ENCODE measurements at regions not wholly inside any gene's neighbourhood (a gene's known extent, or its start where the extent isn't known, plus 50 kb on each side); places are given as distances from the start of the nearest gene placed in this dataset.
A peak's percentile ranks its signal among the peaks of the same experiment; 100 is the strongest.

GRCh38 chr16:86410529-86410928, 99.8 kb upstream of the FOXF1 start:
- DNase-seq (ENCODE audit: low spot score): no peak

GRCh38 chr16:86411897-86412296, 98.4 kb upstream of the FOXF1 start:
- no peak for DNase-seq (ENCODE audit: low spot score)

- no peak for DNase-seq (ENCODE audit: low spot score)
Measured at GRCh38 chr16:86414991-86415740, 95.2 kb upstream of the FOXF1 start.

- no peak for DNase-seq (ENCODE audit: low spot score)
Measured at GRCh38 chr16:86418981-86419380, 91.3 kb upstream of the FOXF1 start.

DNA sequence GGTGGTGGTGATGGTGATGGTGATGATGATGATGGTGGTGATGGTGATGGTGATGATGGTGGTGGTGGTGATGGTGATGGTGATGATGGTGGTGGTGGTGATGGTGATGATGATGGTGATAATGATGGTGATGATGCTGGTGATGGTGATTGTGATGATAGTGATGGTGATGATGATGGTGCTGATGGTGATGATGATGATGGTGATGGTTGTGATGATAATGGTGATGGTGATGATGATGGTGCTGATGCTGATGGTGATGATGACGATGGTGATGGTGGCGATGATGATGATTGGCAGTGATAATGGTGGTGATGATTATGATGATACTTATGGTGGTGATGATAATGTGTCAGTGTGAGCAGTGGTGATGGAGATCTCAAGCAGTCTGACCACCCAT, 90.8 kb upstream of the FOXF1 start:
- no peak for DNase-seq (ENCODE audit: low spot score)

DNA sequence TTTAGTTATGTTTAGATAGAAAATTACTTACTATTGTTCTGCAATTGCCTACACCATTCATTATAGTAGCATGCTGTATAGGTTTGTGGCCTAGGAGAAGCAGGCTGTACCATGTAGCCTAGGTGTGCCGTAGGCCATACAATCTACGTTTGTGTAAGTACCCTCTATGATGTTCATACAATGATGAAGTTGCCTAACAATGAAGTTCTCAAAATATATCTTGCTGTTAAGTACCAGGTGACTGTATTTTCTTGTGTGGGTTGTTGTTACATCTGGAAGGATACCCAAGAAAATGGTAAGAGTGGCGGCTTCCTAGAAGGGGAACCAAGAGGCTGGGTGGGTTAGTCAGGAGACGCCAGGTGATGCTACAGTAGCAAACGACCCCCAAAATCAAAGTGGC, 88.3 kb upstream of the FOXF1 start:
- no peak for DNase-seq (ENCODE audit: low spot score)

DNA sequence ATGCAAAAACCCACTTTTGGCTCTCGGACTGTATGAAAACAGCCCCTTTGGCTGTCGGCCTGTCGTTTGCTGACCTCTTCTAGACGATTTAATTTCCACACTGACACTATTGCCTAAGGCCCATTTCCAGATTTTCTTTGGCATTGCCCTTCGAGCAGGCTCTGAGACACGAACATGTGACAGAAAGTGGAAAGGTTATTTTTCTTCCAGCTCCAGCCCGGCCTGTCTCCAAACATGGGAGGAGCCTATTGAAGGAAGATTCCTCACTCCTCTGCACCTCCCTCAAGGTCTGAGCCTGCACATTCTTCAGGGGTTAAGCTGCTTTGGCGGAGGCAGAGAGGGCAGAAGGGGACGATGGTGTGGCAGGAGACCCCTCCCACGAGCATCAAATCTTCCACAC, 85.9 kb upstream of the FOXF1 start:
- DNase-seq (ENCODE audit: low spot score): no peak

- no peak for DNase-seq (ENCODE audit: low spot score)
Measured at GRCh38 chr16:86424985-86425384, 85.3 kb upstream of the FOXF1 start.

DNA sequence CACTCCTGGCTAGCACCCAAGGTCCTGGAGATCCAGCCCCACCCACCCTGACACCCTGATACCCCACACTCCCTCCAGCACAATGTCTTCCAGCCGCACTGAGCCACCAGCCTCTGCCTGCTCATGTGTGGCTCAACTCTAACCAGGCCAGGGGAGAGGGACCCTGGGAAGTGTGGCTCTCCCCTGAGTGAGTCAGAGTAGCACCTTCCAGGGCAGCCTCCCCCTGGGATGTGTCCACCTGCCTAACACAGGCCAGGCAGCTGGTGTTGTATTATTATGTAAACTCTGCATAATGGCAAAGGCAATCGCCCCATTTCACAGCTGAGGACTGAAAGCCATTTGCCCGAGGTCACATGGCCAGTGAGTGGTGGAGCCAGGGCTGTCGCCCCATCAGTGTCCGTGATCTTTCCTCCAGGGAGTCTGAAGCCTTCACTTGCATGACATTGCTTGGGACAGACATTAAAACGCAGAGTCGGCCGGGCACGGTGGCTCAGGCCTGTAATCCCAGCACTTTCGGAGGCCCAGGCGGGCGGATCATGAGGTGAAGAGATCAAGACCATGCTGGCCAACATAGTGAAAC, 84.2 kb upstream of the FOXF1 start:
- no peak for DNase-seq (ENCODE audit: low spot score)

- DNase-seq (ENCODE audit: low spot score): no peak
Measured at GRCh38 chr16:86427433-86427851, 82.9 kb upstream of the FOXF1 start.

DNA sequence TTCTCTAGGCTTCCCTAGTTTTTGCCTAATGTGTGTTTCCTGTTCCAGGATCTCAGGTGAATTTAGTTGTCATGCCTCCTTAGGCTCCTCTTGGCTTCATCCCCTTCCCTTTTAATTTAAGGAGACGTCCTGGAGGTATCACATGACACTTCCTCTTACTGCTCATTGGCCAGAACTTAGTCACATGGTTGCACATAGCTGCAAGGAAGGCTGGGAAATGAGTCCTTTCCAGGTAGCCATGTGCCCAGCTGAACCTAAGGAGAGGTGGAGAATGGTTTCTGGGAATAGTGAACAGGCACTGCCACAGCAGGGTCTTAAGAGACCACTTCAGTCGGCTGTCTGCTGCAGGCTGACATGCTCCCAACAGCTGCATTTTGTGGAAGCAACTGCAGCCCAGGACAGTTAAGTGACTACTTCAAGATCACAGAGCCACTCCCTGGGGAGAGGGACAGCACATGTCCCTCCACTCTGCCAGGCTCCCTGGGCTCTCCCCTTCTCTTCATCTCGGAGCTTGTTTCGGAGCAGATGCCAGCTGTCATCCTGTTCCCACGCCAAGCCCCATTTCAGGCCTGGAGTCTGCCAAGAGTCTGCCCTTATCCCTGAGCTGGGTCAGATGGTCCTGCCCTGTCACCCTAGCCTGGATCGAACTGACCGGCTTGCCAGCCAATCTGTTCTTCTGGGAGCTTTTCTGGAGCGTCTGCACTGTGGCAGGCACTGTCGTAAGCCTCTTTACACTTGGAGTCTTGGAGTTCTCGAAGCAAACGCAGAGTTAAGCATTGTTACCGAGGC, 81.4 kb upstream of the FOXF1 start:
- DNase-seq (ENCODE audit: low spot score): no peak

GRCh38 chr16:86429663-86430062, 80.7 kb upstream of the FOXF1 start:
- DNase-seq (ENCODE audit: low spot score): no peak

DNA sequence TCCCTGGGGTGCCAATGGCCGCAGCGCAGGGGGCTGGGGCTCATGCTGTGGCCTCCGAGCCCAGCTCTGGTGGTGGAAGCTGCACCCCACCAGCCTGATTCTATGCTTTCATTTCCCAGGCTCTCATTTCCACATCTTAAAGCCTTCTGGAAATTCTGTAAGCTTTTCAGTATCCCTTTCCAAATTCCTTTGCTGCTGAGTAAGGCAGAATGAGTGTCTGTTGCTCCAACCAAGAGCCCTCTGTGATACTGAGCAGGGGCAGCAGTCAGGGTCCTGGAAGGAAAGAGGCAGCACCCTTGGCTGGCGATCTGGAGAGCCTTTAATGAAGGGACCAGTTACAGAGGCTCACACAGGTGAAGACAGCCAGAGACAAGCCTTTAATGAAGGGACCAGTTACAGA, 79.5 kb upstream of the FOXF1 start:
- DNase-seq (ENCODE audit: low spot score): no peak

- no peak for DNase-seq (ENCODE audit: low spot score)
Measured at GRCh38 chr16:86431540-86431939, 78.8 kb upstream of the FOXF1 start.

GRCh38 chr16:86432048-86432447, 78.3 kb upstream of the FOXF1 start:
- no peak for DNase-seq (ENCODE audit: low spot score)

DNA sequence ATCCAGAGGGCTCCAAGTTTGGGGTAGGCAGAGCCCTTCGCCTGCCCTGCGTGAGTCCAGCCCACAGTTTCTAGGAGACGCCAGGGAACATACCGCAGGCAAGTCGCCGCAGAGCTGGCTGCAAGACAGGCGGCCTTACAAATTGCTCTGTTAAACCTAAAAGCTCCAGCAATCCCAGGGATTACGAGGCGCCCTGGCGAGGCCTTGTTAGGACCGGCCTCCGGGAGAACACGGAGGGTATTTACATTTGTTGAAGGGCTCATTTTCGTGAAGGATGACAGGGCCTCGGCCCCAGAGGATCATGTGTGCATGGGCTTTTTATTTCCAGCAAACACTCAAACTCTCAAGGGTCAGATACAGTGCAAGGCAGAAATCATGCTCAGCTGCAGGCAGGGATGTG, 77.6 kb upstream of the FOXF1 start:
- DNase-seq (ENCODE audit: low spot score): no peak

GRCh38 chr16:86436466-86437185, 73.7 kb upstream of the FOXF1 start:
- no peak for DNase-seq (ENCODE audit: low spot score)

GRCh38 chr16:86437348-86437747, 73.0 kb upstream of the FOXF1 start:
- no peak for DNase-seq (ENCODE audit: low spot score)

DNA sequence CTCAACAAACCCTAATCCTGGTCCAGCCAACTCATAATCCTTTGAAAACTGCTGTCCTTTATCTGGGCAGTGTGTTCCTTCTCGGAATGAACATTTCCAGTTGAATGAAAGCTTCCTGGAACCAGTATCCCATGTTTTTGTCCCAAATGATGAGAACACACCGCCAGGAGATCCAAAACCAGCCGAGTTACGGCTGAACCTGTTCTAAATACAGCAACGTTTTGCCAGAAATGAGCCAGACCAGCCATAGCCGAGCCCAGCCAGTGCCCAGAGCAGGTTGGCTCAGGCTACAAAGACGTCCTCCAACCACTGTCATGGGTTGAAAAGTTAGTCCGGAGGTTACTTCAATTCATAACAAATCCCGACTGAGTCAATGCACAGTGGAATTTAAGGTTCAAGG, 67.6 kb upstream of the FOXF1 start:
- DNase-seq (ENCODE audit: low spot score): no peak

DNA sequence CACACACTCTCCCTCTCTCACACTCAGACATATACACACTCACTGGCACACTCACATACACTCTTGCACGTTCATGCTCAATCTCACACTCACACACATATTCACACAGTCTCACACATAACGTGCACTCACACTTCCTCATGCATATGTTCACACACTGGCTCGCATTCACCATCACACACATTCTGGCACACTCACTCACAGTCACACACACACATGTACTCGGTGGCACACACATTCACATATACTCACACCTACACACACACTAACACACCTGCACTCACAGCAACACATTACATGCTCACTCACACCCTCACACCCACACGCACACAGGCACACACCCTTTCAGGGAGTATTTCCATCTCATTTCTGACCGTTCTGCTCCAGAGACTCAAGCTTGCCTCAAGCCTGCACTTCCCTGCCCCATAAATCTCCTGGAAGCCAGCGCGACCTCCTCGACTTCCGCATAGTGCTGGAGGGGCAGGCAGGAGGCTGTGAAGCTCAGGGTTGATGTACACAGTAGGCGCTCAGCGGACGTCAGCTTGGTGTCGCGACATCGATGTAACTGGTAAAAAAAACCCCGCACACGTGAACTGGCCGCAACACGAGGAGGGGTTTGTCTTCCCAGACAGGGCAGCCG, 66.7 kb upstream of the FOXF1 start:
- no peak for DNase-seq (ENCODE audit: low spot score)

DNA sequence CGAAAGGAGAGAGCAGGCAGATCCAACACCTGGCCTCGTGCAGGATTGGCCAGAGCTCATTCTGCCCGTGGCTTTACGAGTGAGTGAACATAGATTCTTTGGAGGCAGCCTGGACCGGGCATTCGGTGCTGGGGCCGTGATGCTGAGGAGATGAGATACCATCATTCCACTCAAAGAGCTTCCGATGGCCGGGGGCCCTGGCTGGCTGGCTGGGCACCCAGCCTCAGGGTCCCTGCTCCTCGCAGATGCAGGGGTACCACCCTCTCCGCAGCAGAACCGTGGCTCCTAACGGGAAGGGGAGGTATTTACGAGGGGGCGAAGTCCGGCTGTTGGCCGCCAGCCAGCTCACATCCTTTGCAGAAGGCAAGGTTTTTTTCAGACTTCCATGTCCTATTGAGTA, 66.1 kb upstream of the FOXF1 start:
- peak; percentile 58 for DNase-seq (ENCODE audit: low spot score)

- DNase-seq (ENCODE audit: low spot score): no peak
Measured at GRCh38 chr16:86444661-86445060, 65.7 kb upstream of the FOXF1 start.
